IMR-90 (cell line): ENCODE measurements at regions not wholly inside any gene's neighbourhood (a gene's known extent, or its start where the extent isn't known, plus 50 kb on each side); places are given as distances from the start of the nearest gene placed in this dataset.

Experiments used
- CHD1 ChIP-seq: IDR thresholded peaks from 2 replicates; pipeline ENCODE4 v1.6.1; 2012; ENCODE audit warnings: low read depth, low read length, improper control_type of control experiment
- CTCF ChIP-seq: conservative IDR thresholded peaks from 2 replicates; pipeline ENCODE4 v1.5.1; 2012; ENCODE audit warnings: mild to moderate bottlenecking, low read depth, low read length, improper control_type of control experiment
- NFE2L2 ChIP-seq: fragments of 150-350 bp; IDR thresholded peaks from 2 replicates; pipeline ENCODE4 v1.6.1; 2016; ENCODE audit warnings: low read depth, mild to moderate bottlenecking, low read length
- POLR2A ChIP-seq: IDR thresholded peaks from 2 replicates; pipeline ENCODE4 v1.6.1; 2012; ENCODE audit warnings: mild to moderate bottlenecking, low read depth, low read length
- RAD21 ChIP-seq: IDR thresholded peaks from 2 replicates; pipeline ENCODE4 v1.6.1; 2012; ENCODE audit warnings: low read length, improper control_type of control experiment

DNA sequence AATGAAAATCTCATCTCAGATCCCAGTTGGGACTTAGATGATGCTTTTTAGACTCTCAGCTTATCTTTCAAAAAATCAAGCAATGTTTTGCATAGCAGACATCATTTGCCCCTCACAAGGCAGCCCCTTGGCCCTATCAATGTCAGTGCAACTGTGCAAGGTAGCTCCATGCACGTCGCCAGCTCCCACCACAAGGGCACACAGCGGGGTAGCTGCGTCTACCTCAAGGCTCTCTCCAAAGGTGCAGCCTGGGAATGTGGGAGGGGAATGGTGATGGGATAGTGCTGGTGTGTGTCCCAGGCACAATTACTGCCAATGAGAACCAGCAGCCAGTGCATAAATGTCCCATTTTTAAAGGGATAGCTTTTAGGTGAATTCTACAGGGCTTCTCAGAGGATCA is 137.5 kb upstream of the SYNDIG1 start:
- no peak for TF ChIP-seq CTCF
- no peak for TF ChIP-seq POLR2A
- no peak for TF ChIP-seq CHD1
- no peak for TF ChIP-seq RAD21
- no peak for TF ChIP-seq NFE2L2
